ENCODE measurements at regions not wholly inside any gene's neighbourhood (a gene's known extent, or its start where the extent isn't known, plus 50 kb on each side); places are given as distances from the start of the nearest gene placed in this dataset.
"Not testable (repeated sequence)": the region's sequence is repeated elsewhere in the genome, so short reads cannot be mapped to it uniquely, and the experiment has no call there.

DNA sequence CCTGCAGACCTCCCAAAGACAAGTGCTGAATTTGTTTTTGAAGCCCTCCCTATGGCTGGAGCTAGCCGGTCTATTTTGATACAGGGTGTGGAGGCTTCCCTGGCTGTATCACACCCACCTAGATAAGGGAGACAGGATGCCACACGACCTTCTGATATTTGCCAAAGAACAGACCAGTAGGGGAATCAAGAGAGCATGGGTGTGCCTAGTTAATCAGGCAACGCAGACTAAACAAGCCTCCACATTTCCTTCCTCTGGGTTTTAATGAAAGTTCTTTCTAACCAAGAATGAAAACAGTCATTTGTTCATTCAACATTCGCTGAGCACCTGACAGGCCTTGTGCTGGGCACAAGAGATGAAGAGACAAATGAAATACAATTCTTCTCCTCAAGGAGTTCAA, 446.8 kb downstream of the PLPP3 start:
- no peak for DNase-seq (ENCODE audit: low spot score)
- TF ChIP-seq CTCF (IDR thresholded peaks at IDR 0.05; ENCODE audit: extremely low read depth, insufficient read depth, missing control alignments), result no peak
- in situ Hi-C loops (cut with MboI; ENCODE audit: low pct_unique_long_range_greater_than_20kb, low sequenced_read_pairs, unreplicated experiment), result no loop called here

DNA sequence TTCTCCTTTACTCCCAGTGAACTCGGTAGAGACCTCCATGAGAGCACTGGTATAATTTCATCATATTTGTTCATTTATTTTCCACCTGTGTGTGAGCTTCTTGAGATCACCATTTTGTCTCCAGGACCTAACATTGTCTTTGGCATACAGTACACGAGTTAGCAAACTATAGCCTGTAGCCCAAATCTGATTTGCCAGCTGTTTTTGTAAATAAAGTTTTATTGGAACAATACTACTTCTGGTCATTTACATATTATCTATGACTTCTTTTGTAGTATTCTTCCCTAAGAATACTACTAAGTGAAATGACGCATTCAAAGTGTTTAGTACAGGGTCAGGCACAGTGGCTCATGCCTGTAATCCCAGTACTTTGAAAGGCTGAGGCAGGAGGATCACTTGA, 449.5 kb downstream of the PLPP3 start:
- in situ Hi-C loops (cut with MboI; ENCODE audit: low pct_unique_long_range_greater_than_20kb, low sequenced_read_pairs, unreplicated experiment), result no loop called here
- no peak for TF ChIP-seq CTCF (IDR thresholded peaks at IDR 0.05; ENCODE audit: extremely low read depth, insufficient read depth, missing control alignments)

GRCh38 chr1:56125316-56125715, 454.0 kb downstream of the PLPP3 start:
- no peak for TF ChIP-seq CTCF (IDR thresholded peaks at IDR 0.05; ENCODE audit: extremely low read depth, insufficient read depth, missing control alignments)
- in situ Hi-C loops (cut with MboI; ENCODE audit: low pct_unique_long_range_greater_than_20kb, low sequenced_read_pairs, unreplicated experiment), result no loop called here
- DNase-seq (ENCODE audit: low spot score), result no peak

More for the DNA sequence above, 449.5 kb downstream of the PLPP3 start:
- DNase-seq (ENCODE audit: low spot score), result no peak

- no peak for DNase-seq (ENCODE audit: low spot score)
- in situ Hi-C loops (cut with MboI; ENCODE audit: low pct_unique_long_range_greater_than_20kb, low sequenced_read_pairs, unreplicated experiment), result no loop called here
- TF ChIP-seq CTCF (IDR thresholded peaks at IDR 0.05; ENCODE audit: extremely low read depth, insufficient read depth, missing control alignments), result no peak
Observed at GRCh38 chr1:56123826-56124225, 455.5 kb downstream of the PLPP3 start.

DNA sequence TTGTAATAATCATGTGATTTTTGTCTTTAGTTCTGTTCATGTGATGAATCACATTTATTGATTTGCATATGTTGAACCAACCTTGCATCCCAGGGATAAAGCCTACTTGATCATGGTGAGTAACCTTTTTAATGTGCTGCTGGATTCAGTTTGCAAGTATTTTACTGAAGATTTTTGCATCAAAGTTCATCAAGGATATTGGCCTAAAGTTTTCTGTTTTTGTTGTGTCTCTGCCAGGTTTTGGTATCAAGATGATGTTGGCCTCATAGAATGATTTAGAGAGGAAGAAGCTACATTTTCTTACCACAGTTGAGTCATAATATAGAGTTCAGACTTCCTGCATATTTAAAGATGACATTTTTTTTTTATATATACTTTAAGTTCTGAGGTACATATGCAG, 455.9 kb downstream of the PLPP3 start:
- DNase-seq (ENCODE audit: low spot score), result no peak
- no peak for TF ChIP-seq CTCF (IDR thresholded peaks at IDR 0.05; ENCODE audit: extremely low read depth, insufficient read depth, missing control alignments)
- in situ Hi-C loops (cut with MboI; ENCODE audit: low pct_unique_long_range_greater_than_20kb, low sequenced_read_pairs, unreplicated experiment), result no loop called here

DNA sequence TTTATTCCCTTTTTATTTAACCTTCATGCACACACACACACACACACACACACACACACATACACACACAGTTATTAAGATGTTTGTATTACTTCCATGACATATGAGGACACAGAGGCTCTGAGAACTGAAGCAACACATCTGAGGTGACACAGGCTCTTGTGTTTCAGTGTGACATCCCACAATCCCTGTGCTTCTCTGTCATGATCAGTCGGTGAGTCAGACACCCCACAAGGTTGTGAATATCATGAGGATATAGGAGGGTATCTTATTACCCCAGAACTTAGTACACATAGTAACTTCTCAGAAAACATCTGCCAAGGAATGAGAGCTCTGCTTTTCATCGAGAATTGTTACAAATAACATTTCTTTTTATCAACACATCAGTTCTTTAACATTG, 459.3 kb downstream of the PLPP3 start:
- DNase-seq (ENCODE audit: low spot score), result no peak
- no peak for TF ChIP-seq CTCF (IDR thresholded peaks at IDR 0.05; ENCODE audit: extremely low read depth, insufficient read depth, missing control alignments)

DNA sequence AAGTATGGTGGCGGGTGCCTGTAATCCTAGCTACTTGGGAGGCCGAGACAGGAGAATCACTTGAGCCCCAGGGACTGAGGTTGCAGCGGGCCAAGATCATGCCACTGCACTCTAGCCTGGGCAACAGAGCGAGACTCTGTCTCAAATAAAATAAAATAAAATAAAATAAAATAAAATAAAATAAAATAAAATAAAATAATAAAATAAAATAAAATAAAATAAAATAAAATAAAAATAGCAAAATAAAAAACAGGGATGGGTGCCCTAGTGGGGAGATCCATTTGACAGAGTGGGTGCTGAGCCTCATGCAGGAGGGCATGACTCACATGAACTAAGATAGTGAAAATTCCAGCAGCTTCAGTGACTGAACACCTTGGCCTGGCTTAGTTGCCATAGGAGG, 460.7 kb downstream of the PLPP3 start:
- DNase-seq (ENCODE audit: low spot score); in situ Hi-C loops (cut with MboI; ENCODE audit: low pct_unique_long_range_greater_than_20kb, low sequenced_read_pairs, unreplicated experiment): not testable (repeated sequence)

More for the DNA sequence above, 459.3 kb downstream of the PLPP3 start:
- in situ Hi-C loops (cut with MboI; ENCODE audit: low pct_unique_long_range_greater_than_20kb, low sequenced_read_pairs, unreplicated experiment), result no loop called here
